K562 (cell line): ENCODE measurements at regions not wholly inside any gene's neighbourhood (a gene's known extent, or its start where the extent isn't known, plus 50 kb on each side); places are given as distances from the start of the nearest gene placed in this dataset.

Source experiments
- ATAC-seq: fragments of 200-7000 bp; cut with Tn5 transposase; 3 replicates; pipeline ENCODE4 v1.9.1; 2020; ENCODE audit warnings: moderate library complexity
- BruUV-seq: library from RNA; stranded (reverse); fragments of 400-500 nt; replicated peaks from 2 replicates; lab custom pipeline; 2021; lab: Mats Ljungman, UMichigan
- CTCF ChIA-PET: fragments of 300-600 bp; formaldehyde crosslinking; extraction: SDS; loops from one replicate; lab custom pipeline; 2021; ENCODE audit warnings: low intra/inter-chr PET ratio; lab: Yijun Ruan, JAX
- POLR2A ChIA-PET: fragments of 300-600, 350-650 bp; sonication (Branson Sonifier 250); formaldehyde crosslinking; extraction: SDS; loops from one replicate; lab custom pipeline; 2021; ENCODE audit warnings: antibody characterized with exemption, inconsistent platforms; lab: Yijun Ruan, JAX
- DNase-seq, 4 experiments: peaks; one replicate each; pipeline versions ENCODE4 v3.0.0 to v3.0.0-alpha.2; 2011 to 2018; ENCODE audit warnings: low spot score in 3 of 4, mixed read lengths in 3 of 4; ENCODE audit errors: extremely low read depth in 1 of 4
- FAIRE-seq: peaks from 2 replicates; lab custom pipeline; 2011; peaks lifted over from hg19 to GRCh38; lab: Jason Lieb, UNC
- H2AFZ ChIP-seq: 2 replicates; pipeline ENCODE4 v1.6.0; 2011; ENCODE audit warnings: low read depth, low read length, control low read depth, inconsistent platforms
- H3K27ac ChIP-seq: fragments of 200-600 bp; 3 replicates; pipeline ENCODE4 v1.8.0; 2011; ENCODE audit warnings: low read depth, mild to moderate bottlenecking, control low read depth, inconsistent platforms, low read length, moderate library complexity, mixed read lengths; ENCODE audit errors: extremely low read depth
- H3K27me3 ChIP-seq, 2 experiments: fragments of 300-600 bp in 1 of 2; 2 replicates in 1 of 2; 3 replicates in 1 of 2; pipeline versions ENCODE4 v1.6.0 to v1.8.0; 2011; ENCODE audit warnings: inconsistent platforms in 2 of 2, low read length in 2 of 2, mild to moderate bottlenecking in 1 of 2, mixed read lengths in 1 of 2, moderate library complexity in 1 of 2; ENCODE audit not compliant: control insufficient read depth in 2 of 2, insufficient read depth in 2 of 2
- H3K36me3 ChIP-seq: fragments of 300-600 bp; 3 replicates; pipeline ENCODE4 v1.8.0; 2011; ENCODE audit warnings: mild to moderate bottlenecking, low read length, inconsistent platforms; ENCODE audit not compliant: control insufficient read depth, insufficient read depth
- H3K4me1 ChIP-seq, 2 experiments: fragments of 200-600 bp in 1 of 2; replicated peaks in 1 of 2; 2 replicates in 1 of 2; 3 replicates in 1 of 2; pipeline versions ENCODE4 v1.5.1 to v1.8.0; 2011; ENCODE audit warnings: inconsistent platforms in 2 of 2, low read length in 2 of 2, mild to moderate bottlenecking in 1 of 2, mixed read lengths in 1 of 2, moderate library complexity in 1 of 2; ENCODE audit not compliant: control insufficient read depth in 2 of 2, insufficient read depth in 2 of 2
- H3K4me2 ChIP-seq: 2 replicates; pipeline ENCODE4 v1.6.1; 2011; ENCODE audit warnings: low read length, control low read depth, inconsistent platforms, mixed read lengths; ENCODE audit not compliant: insufficient read depth
- H3K4me3 ChIP-seq: fragments of 200-600 bp; sonication (generic), shearing (Covaris generic); 2 replicates; pipeline ENCODE4 v1.5.1; 2016; ENCODE audit warnings: control low read depth, inconsistent platforms
- H3K79me2 ChIP-seq: fragments of 200-600 bp; 3 replicates; pipeline ENCODE4 v1.8.0; 2011; ENCODE audit warnings: low read length, inconsistent platforms; ENCODE audit not compliant: control insufficient read depth, insufficient read depth
- H3K9ac ChIP-seq, 2 experiments: 2 replicates each; pipeline versions ENCODE4 v1.6.0 to v1.6.1; 2011; ENCODE audit warnings: low read depth in 2 of 2, low read length in 2 of 2, control low read depth in 1 of 2, inconsistent platforms in 1 of 2, mild to moderate bottlenecking in 1 of 2, mixed read lengths in 1 of 2; ENCODE audit not compliant: insufficient read depth in 1 of 2
- H3K9me1 ChIP-seq: one replicate; pipeline ENCODE4 v1.6.0; 2011; ENCODE audit warnings: inconsistent platforms, mild to moderate bottlenecking, low read length, moderate library complexity; ENCODE audit not compliant: control insufficient read depth, insufficient read depth
- H3K9me3 ChIP-seq: replicated peaks from 2 replicates; pipeline ENCODE4 v1.5.1; 2011; ENCODE audit warnings: low read depth, low read length, inconsistent platforms; ENCODE audit not compliant: control insufficient read depth, insufficient read depth
- H4K20me1 ChIP-seq: replicated peaks from 2 replicates; pipeline ENCODE4 v1.6.1; 2011; ENCODE audit warnings: low read length, inconsistent platforms, mixed read lengths; ENCODE audit not compliant: control insufficient read depth, insufficient read depth
- NFXL1 ChIP-seq: fragments of 450-650 bp; formaldehyde crosslinking; IDR thresholded peaks from 2 replicates; pipeline ENCODE4 v1.4.0; 2021; ENCODE audit warnings: mild to moderate bottlenecking
- ZNF282 ChIP-seq: sonication (generic); formaldehyde crosslinking; IDR thresholded peaks from 2 replicates; pipeline ENCODE4 v1.8.1; 2023; ENCODE audit warnings: missing genetic modification reagents
- WGBS: fragments of 100-300 bp; shearing (Covaris generic); methylation state at CpG from one replicate; pipeline ENCODE4 v1.1.6; 2016; ENCODE audit warnings: low coverage, mixed read lengths; ENCODE audit not compliant: insufficient coverage; ENCODE audit errors: missing lambda C conversion rate; 5-methylcytosine and 5-hydroxymethylcytosine counted together
- in situ Hi-C: fragments of 300-500 bp; cut with MboI; formaldehyde crosslinking; loops from 4 replicates; pipeline ENCODE4 v1.15.0; 2018; ENCODE audit warnings: inconsistent platforms, mixed read lengths
- intact Hi-C: fragments of 100-400 bp; cut with micrococcal nuclease; formaldehyde crosslinking; loops from 2 replicates; pipeline ENCODE4 v1.14.2; 2022
- TF ChIP-seq, protein P1 (sequence below): fragments of 450-650 bp; formaldehyde crosslinking; IDR thresholded peaks from 2 replicates; pipeline ENCODE4 v1.4.0; 2020; ENCODE audit warnings: mild to moderate bottlenecking, mixed read lengths

DNA sequence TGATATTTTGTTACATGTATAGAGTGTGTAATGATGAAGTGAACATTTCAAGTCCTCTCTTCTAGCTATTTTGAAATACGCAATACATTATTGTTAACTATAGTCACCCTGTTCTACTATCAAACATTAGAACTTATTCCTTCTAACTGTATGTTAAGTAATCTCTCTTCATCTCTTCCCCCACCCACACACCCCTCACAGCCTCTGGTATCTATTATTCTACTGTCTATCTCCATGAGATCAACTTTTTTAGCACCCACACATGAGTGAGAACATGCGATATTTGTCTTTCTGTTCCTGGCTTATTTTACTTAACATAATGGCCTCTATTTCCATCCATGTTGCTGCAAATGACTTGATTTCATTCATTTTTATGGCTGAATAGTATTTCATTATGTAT, 57.7 kb upstream of the EGR2 start (continued):
- no peak for TF ChIP-seq ZNF282 (CRISPR knock-in tag)
- TF ChIP-seq, all 486 proteins: peak for 0

DNA sequence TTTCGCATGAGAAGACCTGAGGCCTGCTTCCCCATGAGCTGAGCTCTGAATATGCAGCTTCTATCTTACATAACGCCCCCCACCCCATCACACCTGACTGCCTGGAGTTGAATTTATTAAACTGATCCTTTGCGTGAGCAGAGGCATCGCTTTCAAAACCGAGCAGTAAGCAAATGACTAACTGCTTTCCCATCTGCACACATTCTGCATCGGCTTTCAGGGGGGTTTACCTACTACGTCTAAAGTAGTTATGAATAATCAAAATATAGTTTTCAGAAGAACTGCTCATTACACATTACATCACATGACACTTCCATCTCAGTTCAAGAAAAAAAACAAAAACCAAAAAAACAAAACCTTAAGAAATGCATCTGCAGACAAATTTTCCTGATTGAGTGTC, 54.7 kb upstream of the EGR2 start:
- intact Hi-C loops: no loop called here
- Histone ChIP-seq H3K4me3 (no peak overlapping the region), H3K4me2 (no peak overlapping the region), H3K27ac (no peak overlapping the region), H3K79me2 (no peaks in the 10 kb centered on the region), H3K4me1 (no peaks in the 10 kb centered on the region), H2AFZ (no peak overlapping the region), H3K9ac (no peak overlapping the region), H3K9me1 (no peaks in the 10 kb centered on the region), H3K27me3 (0 out of 5 replicates have a peak, but pooled peaks cover 1 to 5% of the 10 kb centered on the region in 2 experiments), H4K20me1 (no peaks in the 10 kb centered on the region), H3K36me3 (no peaks in the 10 kb centered on the region)
- no TSS peak for BruUV-seq
- ATAC-seq (no peak), DNase-seq (no peak), FAIRE-seq (no peak)
- 0% methylated on average over 7 of the region's 7 CpGs for WGBS
- ChIA-PET CTCF (no interaction called here), POLR2A (no interaction called here)
- in situ Hi-C loops: no loop called here
- no peak for TF ChIP-seq NFXL1 (CRISPR knock-in tag)
- TF ChIP-seq, protein P1, sequence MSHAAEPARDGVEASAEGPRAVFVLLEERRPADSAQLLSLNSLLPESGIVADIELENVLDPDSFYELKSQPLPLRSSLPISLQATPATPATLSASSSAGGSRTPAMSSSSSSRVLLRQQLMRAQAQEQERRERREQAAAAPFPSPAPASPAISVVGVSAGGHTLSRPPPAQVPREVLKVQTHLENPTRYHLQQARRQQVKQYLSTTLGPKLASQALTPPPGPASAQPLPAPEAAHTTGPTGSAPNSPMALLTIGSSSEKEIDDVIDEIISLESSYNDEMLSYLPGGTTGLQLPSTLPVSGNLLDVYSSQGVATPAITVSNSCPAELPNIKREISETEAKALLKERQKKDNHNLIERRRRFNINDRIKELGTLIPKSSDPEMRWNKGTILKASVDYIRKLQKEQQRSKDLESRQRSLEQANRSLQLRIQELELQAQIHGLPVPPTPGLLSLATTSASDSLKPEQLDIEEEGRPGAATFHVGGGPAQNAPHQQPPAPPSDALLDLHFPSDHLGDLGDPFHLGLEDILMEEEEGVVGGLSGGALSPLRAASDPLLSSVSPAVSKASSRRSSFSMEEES (CRISPR knock-in tag): peak; percentile 26; the same call in 1 of the 2 replicates
- TF ChIP-seq, all 486 proteins: peak for 1
- H3K9me3 ChIP-seq: no peaks in the 10 kb centered on the region
